ENCODE measurements at regions not wholly inside any gene's neighbourhood (a gene's known extent, or its start where the extent isn't known, plus 50 kb on each side); places are given as distances from the start of the nearest gene placed in this dataset.

DNA sequence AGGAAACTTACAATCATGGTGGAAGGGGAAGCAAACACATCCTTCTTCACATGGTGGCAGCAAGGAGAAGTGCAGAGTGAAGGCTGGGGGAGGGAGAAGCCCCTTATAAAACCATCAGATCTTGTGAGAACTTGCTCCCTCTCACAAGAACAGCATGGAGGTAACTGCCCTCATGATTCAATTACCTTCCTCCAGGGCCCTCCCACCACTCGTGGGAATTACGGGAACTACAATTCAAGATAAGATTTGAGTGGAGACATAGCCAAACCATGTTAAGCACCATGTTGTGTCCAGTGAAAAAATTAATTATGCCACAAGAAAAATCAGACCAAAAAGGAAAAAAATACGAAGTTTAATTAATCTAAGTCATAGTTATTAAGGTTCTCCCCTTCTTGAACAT, 109.5 kb downstream of the CLDN17 start:
- ATAC-seq (no peak), FAIRE-seq (no peak), DNase-seq (ENCODE audit: low read depth, low spot score) (no peak)
- POLR2A ChIA-PET: no interaction called here
- no peaks in the 10 kb centered on the region for H3K36me3 ChIP-seq (ENCODE audit: control insufficient read depth in 2 of 2, insufficient read depth in 2 of 2, low read length in 1 of 2)
- H3K4me3 ChIP-seq: no peak overlapping the region
- TF ChIP-seq PAX8 (IDR thresholded peaks at IDR 0.05) (no peak), SPI1 (IDR thresholded peaks at IDR 0.05; ENCODE audit: borderline replicate concordance, insufficient read depth, low read depth, low read length) (no peak), CBX5 (IDR thresholded peaks at IDR 0.05; ENCODE audit: low read depth) (no peak), YBX1 (IDR thresholded peaks at IDR 0.05) (no peak), ZNF274 (IDR thresholded peaks at IDR 0.05; ENCODE audit: insufficient read depth, insufficient read length) (no peak), HCFC1 (IDR thresholded peaks at IDR 0.05; ENCODE audit: low read length) (no peak), SUPT20H (IDR thresholded peaks at IDR 0.05; ENCODE audit: borderline replicate concordance, control insufficient read depth, low read depth, low read length) (no peak), SREBF1 (IDR thresholded peaks at IDR 0.05; ENCODE audit: low read length) (no peak), RUNX3 (IDR thresholded peaks at IDR 0.05; ENCODE audit: low read length) (no peak), EGR1 (IDR thresholded peaks at IDR 0.05; ENCODE audit: borderline replicate concordance in 1 of 2, low read depth in 2 of 2, low read length in 2 of 2) (no peak), NFXL1 (IDR thresholded peaks at IDR 0.05; ENCODE audit: borderline replicate concordance) (no peak), NRF1 (conservative IDR thresholded peaks at IDR 0.05; ENCODE audit: low read depth, low read length) (no peak)
- TF ChIP-seq, protein P1, sequence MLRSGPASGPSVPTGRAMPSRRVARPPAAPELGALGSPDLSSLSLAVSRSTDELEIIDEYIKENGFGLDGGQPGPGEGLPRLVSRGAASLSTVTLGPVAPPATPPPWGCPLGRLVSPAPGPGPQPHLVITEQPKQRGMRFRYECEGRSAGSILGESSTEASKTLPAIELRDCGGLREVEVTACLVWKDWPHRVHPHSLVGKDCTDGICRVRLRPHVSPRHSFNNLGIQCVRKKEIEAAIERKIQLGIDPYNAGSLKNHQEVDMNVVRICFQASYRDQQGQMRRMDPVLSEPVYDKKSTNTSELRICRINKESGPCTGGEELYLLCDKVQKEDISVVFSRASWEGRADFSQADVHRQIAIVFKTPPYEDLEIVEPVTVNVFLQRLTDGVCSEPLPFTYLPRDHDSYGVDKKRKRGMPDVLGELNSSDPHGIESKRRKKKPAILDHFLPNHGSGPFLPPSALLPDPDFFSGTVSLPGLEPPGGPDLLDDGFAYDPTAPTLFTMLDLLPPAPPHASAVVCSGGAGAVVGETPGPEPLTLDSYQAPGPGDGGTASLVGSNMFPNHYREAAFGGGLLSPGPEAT (IDR thresholded peaks at IDR 0.05; ENCODE audit: low read depth): no peak
- TF ChIP-seq, protein P2, sequence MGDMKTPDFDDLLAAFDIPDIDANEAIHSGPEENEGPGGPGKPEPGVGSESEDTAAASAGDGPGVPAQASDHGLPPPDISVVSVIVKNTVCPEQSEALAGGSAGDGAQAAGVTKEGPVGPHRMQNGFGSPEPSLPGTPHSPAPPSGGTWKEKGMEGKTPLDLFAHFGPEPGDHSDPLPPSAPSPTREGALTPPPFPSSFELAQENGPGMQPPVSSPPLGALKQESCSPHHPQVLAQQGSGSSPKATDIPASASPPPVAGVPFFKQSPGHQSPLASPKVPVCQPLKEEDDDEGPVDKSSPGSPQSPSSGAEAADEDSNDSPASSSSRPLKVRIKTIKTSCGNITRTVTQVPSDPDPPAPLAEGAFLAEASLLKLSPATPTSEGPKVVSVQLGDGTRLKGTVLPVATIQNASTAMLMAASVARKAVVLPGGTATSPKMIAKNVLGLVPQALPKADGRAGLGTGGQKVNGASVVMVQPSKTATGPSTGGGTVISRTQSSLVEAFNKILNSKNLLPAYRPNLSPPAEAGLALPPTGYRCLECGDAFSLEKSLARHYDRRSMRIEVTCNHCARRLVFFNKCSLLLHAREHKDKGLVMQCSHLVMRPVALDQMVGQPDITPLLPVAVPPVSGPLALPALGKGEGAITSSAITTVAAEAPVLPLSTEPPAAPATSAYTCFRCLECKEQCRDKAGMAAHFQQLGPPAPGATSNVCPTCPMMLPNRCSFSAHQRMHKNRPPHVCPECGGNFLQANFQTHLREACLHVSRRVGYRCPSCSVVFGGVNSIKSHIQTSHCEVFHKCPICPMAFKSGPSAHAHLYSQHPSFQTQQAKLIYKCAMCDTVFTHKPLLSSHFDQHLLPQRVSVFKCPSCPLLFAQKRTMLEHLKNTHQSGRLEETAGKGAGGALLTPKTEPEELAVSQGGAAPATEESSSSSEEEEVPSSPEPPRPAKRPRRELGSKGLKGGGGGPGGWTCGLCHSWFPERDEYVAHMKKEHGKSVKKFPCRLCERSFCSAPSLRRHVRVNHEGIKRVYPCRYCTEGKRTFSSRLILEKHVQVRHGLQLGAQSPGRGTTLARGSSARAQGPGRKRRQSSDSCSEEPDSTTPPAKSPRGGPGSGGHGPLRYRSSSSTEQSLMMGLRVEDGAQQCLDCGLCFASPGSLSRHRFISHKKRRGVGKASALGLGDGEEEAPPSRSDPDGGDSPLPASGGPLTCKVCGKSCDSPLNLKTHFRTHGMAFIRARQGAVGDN (IDR thresholded peaks at IDR 0.05): no peak
- TF ChIP-seq, protein P3, sequence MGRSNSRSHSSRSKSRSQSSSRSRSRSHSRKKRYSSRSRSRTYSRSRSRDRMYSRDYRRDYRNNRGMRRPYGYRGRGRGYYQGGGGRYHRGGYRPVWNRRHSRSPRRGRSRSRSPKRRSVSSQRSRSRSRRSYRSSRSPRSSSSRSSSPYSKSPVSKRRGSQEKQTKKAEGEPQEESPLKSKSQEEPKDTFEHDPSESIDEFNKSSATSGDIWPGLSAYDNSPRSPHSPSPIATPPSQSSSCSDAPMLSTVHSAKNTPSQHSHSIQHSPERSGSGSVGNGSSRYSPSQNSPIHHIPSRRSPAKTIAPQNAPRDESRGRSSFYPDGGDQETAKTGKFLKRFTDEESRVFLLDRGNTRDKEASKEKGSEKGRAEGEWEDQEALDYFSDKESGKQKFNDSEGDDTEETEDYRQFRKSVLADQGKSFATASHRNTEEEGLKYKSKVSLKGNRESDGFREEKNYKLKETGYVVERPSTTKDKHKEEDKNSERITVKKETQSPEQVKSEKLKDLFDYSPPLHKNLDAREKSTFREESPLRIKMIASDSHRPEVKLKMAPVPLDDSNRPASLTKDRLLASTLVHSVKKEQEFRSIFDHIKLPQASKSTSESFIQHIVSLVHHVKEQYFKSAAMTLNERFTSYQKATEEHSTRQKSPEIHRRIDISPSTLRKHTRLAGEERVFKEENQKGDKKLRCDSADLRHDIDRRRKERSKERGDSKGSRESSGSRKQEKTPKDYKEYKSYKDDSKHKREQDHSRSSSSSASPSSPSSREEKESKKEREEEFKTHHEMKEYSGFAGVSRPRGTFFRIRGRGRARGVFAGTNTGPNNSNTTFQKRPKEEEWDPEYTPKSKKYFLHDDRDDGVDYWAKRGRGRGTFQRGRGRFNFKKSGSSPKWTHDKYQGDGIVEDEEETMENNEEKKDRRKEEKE (IDR thresholded peaks at IDR 0.05): no peak
- no peaks in the 10 kb centered on the region for H4K20me1 ChIP-seq (ENCODE audit: control insufficient read depth, insufficient read depth)
- no peaks in the 10 kb centered on the region for H3K27me3 ChIP-seq (replicated peaks in 1 of 2; ENCODE audit: control insufficient read depth in 2 of 2, insufficient read depth in 2 of 2, low read length in 1 of 2)
- RAD21 ChIA-PET (ENCODE audit: unreplicated experiment): no interaction called here
- BruUV-seq (replicated peaks): no TSS peak
- no peaks in the 10 kb centered on the region for H3K9me3 ChIP-seq (replicated peaks; ENCODE audit: control insufficient read depth, insufficient read depth, low read length)
- H3K4me2 ChIP-seq (ENCODE audit: control insufficient read depth, insufficient read depth): no peak overlapping the region
- in situ Hi-C loops (cut with MboI) (loop anchor here (25.0 kb wide), 1 partner anchor 1530 kb away; no protein-coding TSS in a partner anchor), intact Hi-C loops (cut with micrococcal nuclease; ENCODE audit: unreplicated experiment) (no loop called here)
- SMC1A ChIA-PET (ENCODE audit: uncharacterized antibody, unreplicated experiment): no interaction called here
- no peaks in the 10 kb centered on the region for H3K4me1 ChIP-seq (ENCODE audit: control insufficient read depth, insufficient read depth, low read length)
- no peaks in the 10 kb centered on the region for H3K79me2 ChIP-seq (ENCODE audit: control insufficient read depth, insufficient read depth, low read length)
- WGBS (ENCODE audit: insufficient coverage, insufficient replicate concordance, low lambda C conversion rate, missing lambda C conversion rate): 19% methylated on average over 3 of the region's 3 CpGs
- CTCF ChIA-PET: no interaction called here
- no peak overlapping the region for H3K9ac ChIP-seq (ENCODE audit: control insufficient read depth, insufficient read depth, low read length)
- H2AFZ ChIP-seq (ENCODE audit: control insufficient read depth, low read depth, low read length): no peak overlapping the region
- H3K27ac ChIP-seq (ENCODE audit: control insufficient read depth, insufficient read depth): no peak overlapping the region
